ENCODE measurements at regions not wholly inside any gene's neighbourhood (a gene's known extent, or its start where the extent isn't known, plus 50 kb on each side); places are given as distances from the start of the nearest gene placed in this dataset.

- Histone ChIP-seq H3K9me3 (no peaks in the 10 kb centered on the region), H3K27ac (no peak overlapping the region), H3K27me3 (no peaks in the 10 kb centered on the region), H3K4me3 (no peak overlapping the region), H3K4me1 (no peaks in the 10 kb centered on the region), H3K36me3 (no peaks in the 10 kb centered on the region)
- WGBS, 2 donors (ENCODE audit: low coverage in 1 of 2), result 55 to 68% methylated on average over 1 of the region's 1 CpG
- TF ChIP-seq CTCF (IDR thresholded peaks at IDR 0.05) (no peak), POLR2A (IDR thresholded peaks at IDR 0.05) (no peak), EP300 (IDR thresholded peaks at IDR 0.05) (no peak), POLR2AphosphoS5 (IDR thresholded peaks at IDR 0.05) (no peak)
- no peak for ATAC-seq
Observed at GRCh38 chr4:106851726-106852125, 184.4 kb downstream of the DKK2 start.

GRCh38 chr4:106850691-106851090 lies 185.4 kb downstream of the DKK2 start:
- no peak for TF ChIP-seq CTCF (IDR thresholded peaks at IDR 0.05)
- no peak for TF ChIP-seq EP300 (IDR thresholded peaks at IDR 0.05)
- no peak for TF ChIP-seq POLR2A (IDR thresholded peaks at IDR 0.05)
- no peak for TF ChIP-seq POLR2AphosphoS5 (IDR thresholded peaks at IDR 0.05)
- no peaks in the 10 kb centered on the region for H3K36me3 ChIP-seq
- no peak for ATAC-seq
- WGBS, 2 donors (ENCODE audit: low coverage in 1 of 2), result 57 to 83% methylated on average over 2 of the region's 2 CpGs
- no peak overlapping the region for H3K27ac ChIP-seq
- H3K27me3 ChIP-seq, result no peaks in the 10 kb centered on the region
- H3K4me1 ChIP-seq, result no peaks in the 10 kb centered on the region
- H3K4me3 ChIP-seq, result no peak overlapping the region
- no peaks in the 10 kb centered on the region for H3K9me3 ChIP-seq

DNA sequence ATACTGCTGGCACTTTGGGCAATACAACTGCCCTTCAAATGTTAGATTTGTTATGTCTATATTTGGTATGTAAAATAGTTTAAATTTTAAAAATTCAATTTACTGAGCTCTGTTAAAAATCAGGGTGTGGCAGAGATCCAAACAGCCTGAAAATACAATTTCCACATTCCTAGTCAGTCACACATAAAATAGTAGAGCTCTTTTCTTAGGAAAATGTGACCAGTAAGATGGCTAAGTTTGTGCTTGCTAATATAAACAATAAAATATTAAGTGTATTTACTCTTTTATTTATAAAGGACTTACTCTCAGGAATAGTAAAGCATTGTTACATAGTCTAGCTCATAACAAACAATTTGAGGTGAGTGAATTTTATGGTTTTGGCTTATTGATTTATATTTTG lies 200.2 kb downstream of the DKK2 start:
- Histone ChIP-seq H3K36me3 (no peaks in the 10 kb centered on the region), H3K4me1 (no peaks in the 10 kb centered on the region), H3K27ac (no peak overlapping the region), H3K9me3 (peaks cover 0 to 6% (median 0%) of the 10 kb centered on the region in 3 donors), H3K4me3 (no peak overlapping the region), H3K27me3 (no peaks in the 10 kb centered on the region)
- ATAC-seq, result no peak
- TF ChIP-seq EP300 (IDR thresholded peaks at IDR 0.05) (no peak), CTCF (IDR thresholded peaks at IDR 0.05) (no peak), POLR2AphosphoS5 (IDR thresholded peaks at IDR 0.05) (no peak)

- Histone ChIP-seq H3K27ac (no peak overlapping the region), H3K4me1 (no peaks in the 10 kb centered on the region), H3K36me3 (no peaks in the 10 kb centered on the region), H3K27me3 (no peaks in the 10 kb centered on the region), H3K4me3 (no peak overlapping the region), H3K9me3 (no peaks in the 10 kb centered on the region)
- ATAC-seq, result no peak
- TF ChIP-seq CTCF (IDR thresholded peaks at IDR 0.05), result no peak
- TF ChIP-seq POLR2A (IDR thresholded peaks at IDR 0.05), result no peak
- no peak for TF ChIP-seq POLR2AphosphoS5 (IDR thresholded peaks at IDR 0.05)
- no peak for TF ChIP-seq EP300 (IDR thresholded peaks at IDR 0.05)
Observed at GRCh38 chr4:106830879-106831278, 205.2 kb downstream of the DKK2 start.

DNA sequence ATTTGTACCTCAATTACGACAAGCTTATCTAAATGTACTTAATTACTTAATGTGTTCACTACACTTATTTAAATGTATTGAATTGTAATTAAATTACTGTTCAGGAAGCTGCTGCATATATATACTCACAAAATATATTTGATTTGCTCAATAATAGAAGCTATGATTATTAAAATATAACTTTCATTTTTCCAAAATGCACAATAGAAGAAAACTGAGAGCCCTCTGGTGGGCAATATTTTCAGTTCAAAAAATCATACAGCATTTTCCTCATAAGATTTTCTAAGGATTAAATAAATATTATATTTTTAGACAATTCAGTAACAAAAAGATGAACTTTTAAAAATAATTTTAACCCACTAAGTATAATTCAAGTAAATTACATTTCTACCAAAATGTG lies 217.3 kb downstream of the DKK2 start:
- H3K36me3 ChIP-seq, result no peaks in the 10 kb centered on the region
- WGBS, 2 donors (ENCODE audit: low coverage in 1 of 2), result 74 to 90% methylated on average over 1 of the region's 1 CpG
- no peak for ATAC-seq
- no peaks in the 10 kb centered on the region for H3K27me3 ChIP-seq
- H3K4me1 ChIP-seq, result no peaks in the 10 kb centered on the region
- no peak overlapping the region for H3K4me3 ChIP-seq
- H3K9me3 ChIP-seq, result no peaks in the 10 kb centered on the region
- no peak for TF ChIP-seq CTCF (IDR thresholded peaks at IDR 0.05)
- no peak overlapping the region for H3K27ac ChIP-seq
